Cardiac fibroblast (primary cell): ENCODE measurements at regions not wholly inside any gene's neighbourhood (a gene's known extent, or its start where the extent isn't known, plus 50 kb on each side); places are given as distances from the start of the nearest gene placed in this dataset.

Experiments used
- DNase-seq, 2 donors: peaks; one replicate each; pipeline versions ENCODE4 v3.0.0 to v3.0.0-alpha.2; 2010; ENCODE audit warnings: low read depth in 2 of 2
- H3K4me3 ChIP-seq, 2 donors: replicated peaks in 1 of 2; 1 replicate in 1 of 2; 2 replicates in 1 of 2; pipeline ENCODE4 v1.5.1; 2011; ENCODE audit warnings: low read depth in 2 of 2, low read length in 2 of 2, mild to moderate bottlenecking in 2 of 2, moderate library complexity in 1 of 2
- TF ChIP-seq, protein P1 (sequence below): IDR thresholded peaks from one replicate; pipeline ENCODE4 v1.5.1; 2011; ENCODE audit warnings: low read depth, mild to moderate bottlenecking, low read length, inconsistent platforms

DNA sequence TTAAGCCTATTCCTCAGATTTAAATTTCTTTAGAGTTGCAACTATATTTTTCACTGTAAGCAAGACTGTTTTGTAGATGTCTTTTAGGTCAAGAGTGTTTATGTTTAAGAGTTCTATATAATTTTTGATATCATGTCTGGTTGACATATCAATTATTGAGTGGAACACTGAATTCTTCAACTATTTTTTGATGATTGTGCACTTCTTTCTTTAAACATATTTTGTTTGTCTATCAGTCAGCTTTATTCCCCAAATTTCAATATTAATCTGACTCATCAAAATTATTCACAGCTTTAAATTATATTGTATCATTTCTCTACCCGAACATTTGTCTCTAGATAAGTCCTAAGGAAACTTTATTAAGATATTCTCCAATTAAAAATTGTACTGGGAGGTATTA is 933.6 kb upstream of the ROBO1 start:
- no peak overlapping the region for H3K4me3 ChIP-seq
- TF ChIP-seq, protein P1, sequence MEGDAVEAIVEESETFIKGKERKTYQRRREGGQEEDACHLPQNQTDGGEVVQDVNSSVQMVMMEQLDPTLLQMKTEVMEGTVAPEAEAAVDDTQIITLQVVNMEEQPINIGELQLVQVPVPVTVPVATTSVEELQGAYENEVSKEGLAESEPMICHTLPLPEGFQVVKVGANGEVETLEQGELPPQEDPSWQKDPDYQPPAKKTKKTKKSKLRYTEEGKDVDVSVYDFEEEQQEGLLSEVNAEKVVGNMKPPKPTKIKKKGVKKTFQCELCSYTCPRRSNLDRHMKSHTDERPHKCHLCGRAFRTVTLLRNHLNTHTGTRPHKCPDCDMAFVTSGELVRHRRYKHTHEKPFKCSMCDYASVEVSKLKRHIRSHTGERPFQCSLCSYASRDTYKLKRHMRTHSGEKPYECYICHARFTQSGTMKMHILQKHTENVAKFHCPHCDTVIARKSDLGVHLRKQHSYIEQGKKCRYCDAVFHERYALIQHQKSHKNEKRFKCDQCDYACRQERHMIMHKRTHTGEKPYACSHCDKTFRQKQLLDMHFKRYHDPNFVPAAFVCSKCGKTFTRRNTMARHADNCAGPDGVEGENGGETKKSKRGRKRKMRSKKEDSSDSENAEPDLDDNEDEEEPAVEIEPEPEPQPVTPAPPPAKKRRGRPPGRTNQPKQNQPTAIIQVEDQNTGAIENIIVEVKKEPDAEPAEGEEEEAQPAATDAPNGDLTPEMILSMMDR, result no peak

DNA sequence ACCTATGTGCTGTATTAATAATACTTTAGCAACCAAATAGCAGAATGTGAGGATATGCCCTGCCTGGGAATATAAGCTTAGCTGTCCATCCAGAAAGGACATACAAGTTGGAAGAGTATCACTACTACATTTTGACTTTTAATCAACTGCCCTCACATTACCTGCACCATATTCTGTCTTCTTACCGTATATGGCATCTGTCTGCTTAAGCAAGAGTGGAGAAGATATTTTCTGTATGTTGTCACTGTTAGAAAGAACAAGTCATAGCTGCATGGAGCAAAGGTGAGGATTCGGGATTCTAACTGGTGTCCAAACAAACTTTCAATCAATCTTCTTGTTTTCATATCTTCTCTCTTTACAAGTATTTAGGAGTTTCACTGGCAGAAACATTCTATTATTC is 929.5 kb upstream of the ROBO1 start:
- TF ChIP-seq, protein P1, result no peak
- no peak overlapping the region for H3K4me3 ChIP-seq
- no peak for DNase-seq

More for the DNA sequence above, 933.6 kb upstream of the ROBO1 start:
- DNase-seq, result no peak

DNA sequence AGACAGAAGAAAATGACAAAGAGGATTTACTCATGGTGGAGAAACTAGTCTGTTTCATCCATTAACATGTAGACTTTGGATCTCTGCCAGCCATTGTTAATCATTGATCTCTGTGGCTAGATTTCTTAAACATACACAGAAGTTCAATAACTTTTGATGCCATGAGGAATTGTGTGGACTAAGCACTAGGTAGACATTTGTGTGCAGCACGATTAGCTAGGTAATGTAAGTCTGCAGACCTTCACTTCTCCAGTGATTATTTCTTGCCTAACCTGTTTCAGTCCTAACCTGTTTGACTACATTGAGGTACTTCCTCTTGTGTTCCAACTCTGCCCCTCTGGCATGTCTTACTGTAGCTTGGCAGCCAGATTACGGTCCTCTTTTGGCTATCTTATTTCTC is 928.5 kb upstream of the ROBO1 start:
- H3K4me3 ChIP-seq, result no peak overlapping the region
- TF ChIP-seq, protein P1, result no peak
- no peak for DNase-seq

DNA sequence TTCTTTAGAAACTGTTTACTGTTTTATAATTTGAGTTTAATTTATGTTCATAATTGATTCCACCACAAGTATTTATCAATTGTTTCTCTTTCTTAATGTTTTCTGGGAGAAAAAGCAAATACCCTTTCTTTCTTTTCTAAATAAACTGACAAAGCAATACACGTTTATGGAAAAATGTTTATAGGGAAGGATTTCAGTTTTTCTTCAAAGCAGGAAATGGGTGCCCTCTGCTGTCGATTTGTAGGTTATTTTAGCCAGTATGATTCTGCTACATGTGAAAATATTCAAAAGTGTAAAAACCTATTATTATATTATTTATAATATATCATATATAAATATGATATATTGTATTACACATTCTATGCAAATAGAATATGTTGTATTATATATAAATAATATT is 921.0 kb upstream of the ROBO1 start:
- DNase-seq, result peak; percentile 58 to 61
- TF ChIP-seq, protein P1, result peak; percentile 35
- H3K4me3 ChIP-seq, result no peak overlapping the region

DNA sequence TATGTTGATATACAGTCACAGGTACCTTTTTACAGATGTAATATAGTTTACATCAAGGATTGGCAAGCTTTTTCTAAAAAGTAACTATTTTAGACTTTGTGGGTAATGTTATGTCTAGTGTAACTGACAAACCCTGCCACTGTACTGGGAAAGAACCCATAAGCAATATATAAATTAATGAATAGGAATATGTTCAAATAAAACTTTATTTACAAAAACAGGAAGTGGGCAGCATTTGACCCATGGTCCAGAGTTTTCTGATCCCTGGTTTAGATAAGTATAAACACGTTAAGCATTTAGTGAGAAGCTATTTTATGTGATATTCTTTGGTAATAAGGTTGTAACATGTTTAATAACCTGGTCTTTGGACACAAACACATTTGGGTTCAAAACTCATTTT is 915.2 kb upstream of the ROBO1 start:
- DNase-seq, result no peak

DNA sequence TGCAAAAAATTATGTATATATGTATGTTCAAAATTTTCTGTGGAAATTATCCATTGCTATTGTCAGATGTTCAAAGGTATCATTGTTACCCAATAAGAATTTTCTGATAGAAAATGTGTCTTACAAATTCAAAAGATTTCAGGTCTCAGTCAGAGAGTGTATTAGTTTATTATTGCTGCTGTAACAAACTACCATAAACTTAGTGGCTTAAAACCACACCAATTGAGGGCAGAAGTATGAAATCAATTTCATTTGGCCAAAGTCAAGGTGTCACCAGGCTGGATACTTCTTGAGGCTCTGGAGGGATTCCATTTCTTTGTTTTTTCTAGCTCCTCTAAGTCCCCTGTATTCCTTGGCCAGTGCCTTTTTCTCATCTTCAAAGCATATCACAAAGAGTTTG is 914.4 kb upstream of the ROBO1 start:
- no peak overlapping the region for H3K4me3 ChIP-seq
- TF ChIP-seq, protein P1, result no peak

More for the DNA sequence above, 915.2 kb upstream of the ROBO1 start:
- TF ChIP-seq, protein P1, result no peak
- no peak overlapping the region for H3K4me3 ChIP-seq

DNA sequence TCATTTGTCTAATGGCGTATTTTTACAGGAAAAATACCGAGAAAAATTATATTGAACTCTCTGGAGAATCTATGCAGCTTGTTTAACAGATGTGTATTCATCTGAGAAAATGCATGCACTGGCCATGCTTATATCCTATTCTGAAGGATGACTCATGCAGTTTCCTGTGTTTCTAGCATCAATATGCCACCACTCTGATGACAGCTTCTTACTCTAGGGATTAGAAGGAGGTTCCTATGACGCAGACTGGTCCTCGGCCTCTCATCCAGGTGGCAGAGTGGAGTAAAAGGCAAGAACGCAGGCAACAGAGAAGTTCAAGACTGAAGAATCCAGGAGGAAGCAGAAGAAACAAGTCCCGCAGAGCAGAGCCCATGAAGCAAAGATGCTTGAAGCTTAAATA is 910.0 kb upstream of the ROBO1 start:
- TF ChIP-seq, protein P1, result no peak
- no peak overlapping the region for H3K4me3 ChIP-seq
- peak; percentile 43 to 47 for DNase-seq

More for the DNA sequence above, 914.4 kb upstream of the ROBO1 start:
- DNase-seq, result no peak
